ENCODE measurements at regions not wholly inside any gene's neighbourhood (a gene's known extent, or its start where the extent isn't known, plus 50 kb on each side); places are given as distances from the start of the nearest gene placed in this dataset.

- TF ChIP-seq CTCF (IDR thresholded peaks at IDR 0.05) (no peak), POLR2A (IDR thresholded peaks at IDR 0.05) (no peak), POLR2AphosphoS5 (IDR thresholded peaks at IDR 0.05) (no peak)
Measured at GRCh38 chrX:74063426-74064155, 211.1 kb upstream of the XIST start.
